ENCODE measurements at regions not wholly inside any gene's neighbourhood (a gene's known extent, or its start where the extent isn't known, plus 50 kb on each side); places are given as distances from the start of the nearest gene placed in this dataset.

DNA sequence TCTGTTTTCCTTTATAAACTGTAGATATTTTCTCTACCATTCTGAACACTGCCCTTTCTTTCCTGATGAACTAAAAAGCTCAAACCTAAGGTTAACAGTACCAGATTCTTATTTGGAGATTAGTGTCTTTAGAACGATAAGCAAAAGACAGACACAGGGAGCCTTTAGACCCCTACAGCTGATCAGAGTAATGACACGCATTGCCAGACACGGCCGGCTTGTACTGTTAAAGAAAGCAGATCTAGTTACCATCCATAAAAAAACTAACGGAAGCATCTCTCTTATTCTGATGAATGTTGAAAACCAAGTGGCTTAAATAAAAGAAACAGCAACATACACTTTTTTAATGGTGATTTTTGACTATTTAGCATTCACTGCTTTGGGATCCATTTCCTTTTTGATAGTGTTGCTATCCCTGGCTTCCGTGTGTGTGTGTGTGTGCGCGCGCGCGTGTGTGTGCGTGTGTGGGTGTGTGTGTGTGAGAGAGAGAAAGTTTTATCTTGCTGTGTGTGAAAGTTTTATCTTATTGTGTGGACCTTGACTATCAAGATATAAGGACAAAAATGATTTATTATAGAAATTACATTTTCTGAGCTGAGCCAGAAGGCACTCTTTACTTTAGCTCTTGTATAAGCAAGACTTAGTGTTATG, 95.6 kb upstream of the SLC35B3 start:
- peak; percentile 33 for DNase-seq

- no peak for DNase-seq
These were observed 93.9 kb upstream of the SLC35B3 start for GRCh38 chr6:8529250-8529649.

DNA sequence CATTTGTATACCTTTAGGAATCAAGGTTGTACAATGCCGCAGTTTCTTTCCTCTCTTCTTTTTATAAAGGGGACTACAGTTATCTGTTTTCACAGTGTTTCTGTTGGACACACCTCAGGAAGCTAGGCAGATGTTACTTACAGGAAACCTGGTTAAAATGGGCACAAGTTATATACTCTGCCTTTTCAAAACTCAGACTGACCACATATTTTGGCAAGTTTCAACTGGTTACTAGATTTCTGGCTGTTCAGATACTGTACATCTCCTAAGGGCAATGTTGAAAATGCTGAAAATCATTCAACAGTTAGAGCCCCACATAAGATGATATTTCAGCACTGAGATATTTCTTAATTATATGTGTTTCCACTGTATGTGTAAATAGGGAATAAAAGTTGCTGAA, 92.5 kb upstream of the SLC35B3 start:
- DNase-seq, result no peak

GRCh38 chr6:8526624-8527023, 91.3 kb upstream of the SLC35B3 start:
- DNase-seq, result no peak

DNA sequence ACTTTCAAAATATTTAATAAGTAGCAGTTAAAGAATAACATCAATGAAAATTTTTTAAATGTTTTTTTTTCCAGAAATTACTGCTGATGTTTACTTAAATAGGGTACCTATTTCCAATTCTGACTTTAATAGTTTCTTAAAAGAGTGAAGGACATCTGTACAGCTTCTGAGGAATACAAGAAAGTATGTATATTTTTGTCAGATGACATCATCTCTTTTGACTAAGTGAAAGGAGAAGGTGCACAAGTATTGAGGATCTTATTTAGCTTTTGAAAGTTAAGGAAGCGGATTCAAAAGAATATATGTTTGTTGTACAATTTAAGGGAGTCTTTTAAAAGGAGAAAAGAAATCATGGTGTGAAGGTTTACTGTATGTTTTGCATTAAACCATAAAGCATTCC, 90.0 kb upstream of the SLC35B3 start:
- no peak for DNase-seq

DNA sequence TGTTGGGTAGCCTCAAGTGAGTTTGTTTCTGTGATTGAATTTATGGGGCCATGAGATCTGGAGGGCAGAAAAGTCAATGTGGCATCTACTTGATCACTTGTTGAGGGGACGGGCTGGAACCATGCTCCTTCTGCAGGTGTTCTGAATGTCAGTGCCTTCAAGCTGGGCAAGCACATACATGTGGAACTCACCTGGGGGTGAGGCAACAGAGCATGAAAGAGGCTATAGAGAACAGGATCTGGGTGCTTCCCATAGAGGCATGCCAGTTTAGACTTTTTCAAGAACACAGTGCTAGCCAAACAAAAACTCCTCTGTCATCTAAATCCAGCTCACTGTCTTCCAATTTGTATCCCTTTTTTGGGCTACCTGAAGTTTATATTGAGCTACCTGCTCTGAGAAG, 77.8 kb upstream of the SLC35B3 start:
- no peak for DNase-seq

DNA sequence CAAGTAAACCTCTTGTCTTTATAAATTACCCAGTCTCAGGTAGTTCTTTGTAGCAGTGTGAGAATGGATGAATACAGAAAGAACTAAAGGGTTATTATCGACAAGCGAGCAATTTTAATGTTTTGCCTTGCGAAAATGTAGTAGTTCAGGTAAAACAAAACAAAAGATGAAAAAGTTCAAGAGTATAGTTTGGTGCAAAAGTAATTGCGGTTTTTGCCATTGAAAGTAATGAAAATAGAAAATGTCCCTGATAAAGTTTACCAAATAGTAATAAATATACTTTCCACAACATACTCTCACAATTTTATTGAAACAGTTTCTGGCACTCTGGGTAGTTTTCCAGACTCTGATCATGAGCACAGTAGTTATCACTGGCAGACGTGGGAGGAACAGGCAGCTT, 71.9 kb upstream of the SLC35B3 start:
- DNase-seq, result no peak

- DNase-seq, result no peak
These were observed 70.8 kb upstream of the SLC35B3 start for GRCh38 chr6:8506126-8506525.

GRCh38 chr6:8499540-8499939, 64.2 kb upstream of the SLC35B3 start:
- peak; percentile 11 for DNase-seq

DNA sequence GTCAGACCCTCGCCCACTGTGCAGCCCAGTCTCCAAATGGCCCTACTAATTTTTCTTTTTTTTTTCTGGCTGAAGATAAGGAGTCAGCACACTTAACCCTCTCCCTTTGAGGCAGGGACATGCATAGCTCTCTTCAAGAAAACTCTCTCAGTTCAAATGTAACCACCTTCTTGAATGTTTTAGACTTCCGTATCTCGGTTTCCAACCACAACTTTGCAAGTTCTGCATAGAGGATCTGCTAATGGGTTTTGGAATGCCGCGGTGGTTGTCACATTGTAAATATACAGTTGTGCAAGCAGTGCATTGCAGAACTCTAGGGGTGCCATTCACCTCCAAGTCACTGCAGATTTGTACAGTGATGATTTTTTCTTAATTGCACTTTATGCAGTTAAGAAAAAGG, 59.4 kb upstream of the SLC35B3 start:
- DNase-seq, result no peak

DNA sequence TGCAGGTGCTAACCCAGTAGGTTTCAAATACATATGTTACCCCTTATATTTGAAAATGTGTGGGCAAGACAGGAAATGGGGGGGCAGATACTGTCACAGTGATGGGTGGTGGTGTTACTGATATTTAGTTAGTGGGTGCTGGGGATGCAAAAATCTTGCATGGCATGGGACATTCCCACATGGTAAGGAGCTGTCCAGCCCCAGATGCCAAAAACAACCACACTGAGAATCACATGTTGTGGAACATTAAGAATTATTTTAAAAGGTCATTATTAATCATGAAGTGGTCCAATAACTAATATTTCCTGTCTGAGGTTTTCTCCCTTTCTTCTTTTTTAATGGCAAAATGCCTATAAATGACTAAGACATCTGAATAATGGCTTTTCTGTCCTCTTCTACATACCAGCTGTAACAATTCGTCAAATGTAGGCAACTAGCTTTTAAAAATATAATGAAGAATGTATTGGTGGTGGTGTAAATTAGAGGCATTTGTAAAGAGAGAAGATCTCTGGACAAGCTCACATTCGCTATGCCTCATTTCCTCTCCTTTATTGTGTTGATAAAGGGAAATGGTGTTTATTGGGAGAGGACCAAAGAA, 57.3 kb upstream of the SLC35B3 start:
- DNase-seq, result no peak

Measured in COR-L47 (cell line).